K562 (cell line): ENCODE measurements at regions not wholly inside any gene's neighbourhood (a gene's known extent, or its start where the extent isn't known, plus 50 kb on each side); places are given as distances from the start of the nearest gene placed in this dataset.
A peak's percentile ranks its signal among the peaks of the same experiment; 100 is the strongest.

ENCODE experiments used
- CREB1 ChIP-seq, 2 experiments: sonication (generic) in 1 of 2; formaldehyde crosslinking in 1 of 2; IDR thresholded peaks; 2 replicates each; pipeline versions ENCODE4 v1.6.1 to v1.8.0; 2012 to 2022; ENCODE audit warnings: inconsistent platforms in 1 of 2, mild to moderate bottlenecking in 1 of 2, missing genetic modification reagents in 1 of 2, moderate library complexity in 1 of 2
- CTBP1 ChIP-seq: fragments of 450-650 bp; IDR thresholded peaks from 2 replicates; pipeline ENCODE4 v1.6.1; 2016; ENCODE audit warnings: borderline replicate concordance
- EHMT2 ChIP-seq: fragments of 450-650 bp; IDR thresholded peaks from 2 replicates; pipeline ENCODE4 v1.6.1; 2018; ENCODE audit warnings: antibody characterized with exemption
- HDAC2 ChIP-seq: fragments of 450-650 bp; IDR thresholded peaks from 2 replicates; pipeline ENCODE4 v1.6.1; 2016; ENCODE audit warnings: mild to moderate bottlenecking
- KDM1A ChIP-seq, 2 experiments: fragments of 450-650 bp; IDR thresholded peaks; 2 replicates each; pipeline ENCODE4 v1.6.1; 2016; ENCODE audit warnings: mild to moderate bottlenecking in 2 of 2
- PHTF2 ChIP-seq: fragments of 250-450 bp; sonication (Bioruptor Pico); IDR thresholded peaks from 2 replicates; pipeline ENCODE4 v1.5.0; 2021; ENCODE audit warnings: mild to moderate bottlenecking
- POLR2B ChIP-seq: fragments of 450-650 bp; IDR thresholded peaks from 2 replicates; pipeline ENCODE4 v1.6.1; 2018; ENCODE audit warnings: low read depth; ENCODE audit not compliant: partially characterized antibody
- PTBP1 ChIP-seq: fragments of 200-400 bp; formaldehyde crosslinking; IDR thresholded peaks from 2 replicates; pipeline ENCODE4 v1.6.1; 2017; ENCODE audit warnings: low read depth, low read length
- RFX1 ChIP-seq: fragments of 450-650 bp; IDR thresholded peaks from 2 replicates; pipeline ENCODE4 v1.6.1; 2016; ENCODE audit warnings: mild to moderate bottlenecking, moderate library complexity
- RFX7 ChIP-seq: fragments of 250-450 bp; sonication (Bioruptor Pico); IDR thresholded peaks from 2 replicates; pipeline ENCODE4 v1.5.1; 2021; ENCODE audit warnings: mild to moderate bottlenecking
- SMAD1 ChIP-seq: fragments of 150-350 bp; IDR thresholded peaks from 2 replicates; pipeline ENCODE4 v1.6.1; 2014; ENCODE audit warnings: low read length, low read depth; ENCODE audit not compliant: partially characterized antibody
- ZNF77 ChIP-seq: fragments of 250-450 bp; sonication (Bioruptor Pico); IDR thresholded peaks from 2 replicates; pipeline ENCODE4 v1.5.0; 2020
- TF ChIP-seq, protein P1 (sequence below), 2 experiments: IDR thresholded peaks; 2 replicates each; pipeline ENCODE4 v1.6.1; 2012; ENCODE audit warnings: improper control_type of control experiment in 2 of 2, low read depth in 2 of 2, low read length in 2 of 2, borderline replicate concordance in 1 of 2
- TF ChIP-seq, protein P2 (sequence below): sonication (generic); formaldehyde crosslinking; IDR thresholded peaks from 2 replicates; pipeline ENCODE4 v1.8.0; 2023; ENCODE audit warnings: mild to moderate bottlenecking, missing genetic modification reagents
- TF ChIP-seq, protein P3 (sequence below): fragments of 250-450 bp; sonication (Bioruptor Pico); IDR thresholded peaks from 2 replicates; pipeline ENCODE4 v1.4.0; 2020; ENCODE audit warnings: mild to moderate bottlenecking
- TF ChIP-seq, protein P4 (sequence below): sonication (generic); IDR thresholded peaks from 2 replicates; pipeline ENCODE4 v1.6.1; 2016
- TF ChIP-seq, protein P5 (sequence below): fragments of 250-450 bp; sonication (Bioruptor Pico); IDR thresholded peaks from 2 replicates; pipeline ENCODE4 v1.8.0; 2022; ENCODE audit warnings: moderate library complexity, mild to moderate bottlenecking, inconsistent platforms
- TF ChIP-seq, protein P6 (sequence below): fragments of 250-450 bp; sonication (Bioruptor Pico); IDR thresholded peaks from 2 replicates; pipeline ENCODE4 v1.4.0; 2020; ENCODE audit warnings: mild to moderate bottlenecking, moderate library complexity, borderline replicate concordance

DNA sequence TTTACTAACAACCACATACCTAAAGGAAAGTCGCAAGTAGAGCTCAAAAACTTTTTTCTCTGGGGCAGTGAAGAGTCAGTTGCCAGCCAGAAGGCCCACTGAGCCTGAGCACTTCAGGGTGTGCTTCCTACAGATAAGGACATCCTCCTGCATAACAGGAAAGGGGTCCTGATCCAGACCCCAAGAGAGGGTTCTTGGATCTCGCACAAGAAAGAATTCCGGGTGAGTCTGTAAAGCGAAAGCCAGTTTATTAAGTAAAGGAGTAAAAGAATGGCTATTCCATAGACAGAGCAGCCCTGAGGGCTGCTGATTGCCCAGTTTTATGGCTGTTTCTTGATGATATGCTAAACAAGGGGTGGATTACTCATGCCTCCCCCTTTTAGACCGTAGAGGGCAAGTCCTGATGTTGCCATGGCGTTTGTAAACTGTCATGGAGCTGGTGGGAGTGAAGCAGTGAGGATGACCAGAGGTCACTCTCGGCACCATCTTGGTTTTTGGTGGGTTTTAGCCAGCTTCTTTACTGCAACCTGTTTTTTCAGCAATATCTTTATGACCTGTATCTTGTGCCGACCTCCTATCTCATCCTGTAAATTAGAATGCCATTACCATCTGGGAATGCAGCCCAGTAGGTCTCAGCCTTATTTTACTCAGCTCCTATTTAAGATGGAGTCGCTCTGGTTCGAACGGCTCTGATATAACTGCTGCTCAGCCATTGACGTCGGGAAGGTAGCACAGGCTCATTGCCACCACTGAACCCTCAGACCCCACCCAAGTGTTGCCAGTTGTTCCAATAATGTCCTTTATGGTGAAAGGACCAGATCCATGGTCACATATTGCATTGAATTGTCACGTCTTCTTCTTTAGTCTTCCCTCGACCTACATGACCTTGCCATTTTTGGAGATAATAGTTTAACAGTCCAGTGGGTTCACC is 96.6 kb upstream of the ERRFI1 start (continued):
- no peak for TF ChIP-seq KDM1A (IDR thresholded peaks at IDR 0.05)
- TF ChIP-seq CREB1 (IDR thresholded peaks at IDR 0.05): peak; percentile 45; the same call in 1 of the 2 replicates
- TF ChIP-seq CREB1 (CRISPR knock-in tag; IDR thresholded peaks at IDR 0.05): no peak
- no peak for TF ChIP-seq SMAD1
- TF ChIP-seq RFX7 (CRISPR knock-in tag): no peak
- TF ChIP-seq, protein P1, sequence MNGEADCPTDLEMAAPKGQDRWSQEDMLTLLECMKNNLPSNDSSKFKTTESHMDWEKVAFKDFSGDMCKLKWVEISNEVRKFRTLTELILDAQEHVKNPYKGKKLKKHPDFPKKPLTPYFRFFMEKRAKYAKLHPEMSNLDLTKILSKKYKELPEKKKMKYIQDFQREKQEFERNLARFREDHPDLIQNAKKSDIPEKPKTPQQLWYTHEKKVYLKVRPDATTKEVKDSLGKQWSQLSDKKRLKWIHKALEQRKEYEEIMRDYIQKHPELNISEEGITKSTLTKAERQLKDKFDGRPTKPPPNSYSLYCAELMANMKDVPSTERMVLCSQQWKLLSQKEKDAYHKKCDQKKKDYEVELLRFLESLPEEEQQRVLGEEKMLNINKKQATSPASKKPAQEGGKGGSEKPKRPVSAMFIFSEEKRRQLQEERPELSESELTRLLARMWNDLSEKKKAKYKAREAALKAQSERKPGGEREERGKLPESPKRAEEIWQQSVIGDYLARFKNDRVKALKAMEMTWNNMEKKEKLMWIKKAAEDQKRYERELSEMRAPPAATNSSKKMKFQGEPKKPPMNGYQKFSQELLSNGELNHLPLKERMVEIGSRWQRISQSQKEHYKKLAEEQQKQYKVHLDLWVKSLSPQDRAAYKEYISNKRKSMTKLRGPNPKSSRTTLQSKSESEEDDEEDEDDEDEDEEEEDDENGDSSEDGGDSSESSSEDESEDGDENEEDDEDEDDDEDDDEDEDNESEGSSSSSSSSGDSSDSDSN (IDR thresholded peaks at IDR 0.05; ENCODE audit: borderline replicate concordance in 1 of 2, low read depth in 2 of 2, low read length in 2 of 2): no peak
- TF ChIP-seq PTBP1: no peak
- TF ChIP-seq, protein P2, sequence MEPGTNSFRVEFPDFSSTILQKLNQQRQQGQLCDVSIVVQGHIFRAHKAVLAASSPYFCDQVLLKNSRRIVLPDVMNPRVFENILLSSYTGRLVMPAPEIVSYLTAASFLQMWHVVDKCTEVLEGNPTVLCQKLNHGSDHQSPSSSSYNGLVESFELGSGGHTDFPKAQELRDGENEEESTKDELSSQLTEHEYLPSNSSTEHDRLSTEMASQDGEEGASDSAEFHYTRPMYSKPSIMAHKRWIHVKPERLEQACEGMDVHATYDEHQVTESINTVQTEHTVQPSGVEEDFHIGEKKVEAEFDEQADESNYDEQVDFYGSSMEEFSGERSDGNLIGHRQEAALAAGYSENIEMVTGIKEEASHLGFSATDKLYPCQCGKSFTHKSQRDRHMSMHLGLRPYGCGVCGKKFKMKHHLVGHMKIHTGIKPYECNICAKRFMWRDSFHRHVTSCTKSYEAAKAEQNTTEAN (CRISPR knock-in tag): no peak
- TF ChIP-seq, protein P3, sequence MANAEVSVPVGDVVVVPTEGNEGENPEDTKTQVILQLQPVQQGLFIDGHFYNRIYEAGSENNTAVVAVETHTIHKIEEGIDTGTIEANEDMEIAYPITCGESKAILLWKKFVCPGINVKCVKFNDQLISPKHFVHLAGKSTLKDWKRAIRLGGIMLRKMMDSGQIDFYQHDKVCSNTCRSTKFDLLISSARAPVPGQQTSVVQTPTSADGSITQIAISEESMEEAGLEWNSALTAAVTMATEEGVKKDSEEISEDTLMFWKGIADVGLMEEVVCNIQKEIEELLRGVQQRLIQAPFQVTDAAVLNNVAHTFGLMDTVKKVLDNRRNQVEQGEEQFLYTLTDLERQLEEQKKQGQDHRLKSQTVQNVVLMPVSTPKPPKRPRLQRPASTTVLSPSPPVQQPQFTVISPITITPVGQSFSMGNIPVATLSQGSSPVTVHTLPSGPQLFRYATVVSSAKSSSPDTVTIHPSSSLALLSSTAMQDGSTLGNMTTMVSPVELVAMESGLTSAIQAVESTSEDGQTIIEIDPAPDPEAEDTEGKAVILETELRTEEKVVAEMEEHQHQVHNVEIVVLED (CRISPR knock-in tag): no peak
- TF ChIP-seq, protein P4, sequence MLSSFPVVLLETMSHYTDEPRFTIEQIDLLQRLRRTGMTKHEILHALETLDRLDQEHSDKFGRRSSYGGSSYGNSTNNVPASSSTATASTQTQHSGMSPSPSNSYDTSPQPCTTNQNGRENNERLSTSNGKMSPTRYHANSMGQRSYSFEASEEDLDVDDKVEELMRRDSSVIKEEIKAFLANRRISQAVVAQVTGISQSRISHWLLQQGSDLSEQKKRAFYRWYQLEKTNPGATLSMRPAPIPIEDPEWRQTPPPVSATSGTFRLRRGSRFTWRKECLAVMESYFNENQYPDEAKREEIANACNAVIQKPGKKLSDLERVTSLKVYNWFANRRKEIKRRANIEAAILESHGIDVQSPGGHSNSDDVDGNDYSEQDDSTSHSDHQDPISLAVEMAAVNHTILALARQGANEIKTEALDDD: no peak
- no peak; the same call in 1 of the 2 replicates for TF ChIP-seq HDAC2
- peak; percentile 95 for TF ChIP-seq RFX1
- TF ChIP-seq POLR2B: no peak
- no peak; the same call in 1 of the 2 replicates for TF ChIP-seq ZNF77 (CRISPR knock-in tag)
- TF ChIP-seq, protein P5, sequence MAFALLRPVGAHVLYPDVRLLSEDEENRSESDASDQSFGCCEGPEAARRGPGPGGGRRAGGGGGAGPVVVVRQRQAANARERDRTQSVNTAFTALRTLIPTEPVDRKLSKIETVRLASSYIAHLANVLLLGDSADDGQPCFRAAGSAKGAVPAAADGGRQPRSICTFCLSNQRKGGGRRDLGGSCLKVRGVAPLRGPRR (CRISPR knock-in tag): no peak
- peak; percentile 88 for TF ChIP-seq EHMT2
- TF ChIP-seq PHTF2 (CRISPR knock-in tag): no peak
- TF ChIP-seq, protein P6, sequence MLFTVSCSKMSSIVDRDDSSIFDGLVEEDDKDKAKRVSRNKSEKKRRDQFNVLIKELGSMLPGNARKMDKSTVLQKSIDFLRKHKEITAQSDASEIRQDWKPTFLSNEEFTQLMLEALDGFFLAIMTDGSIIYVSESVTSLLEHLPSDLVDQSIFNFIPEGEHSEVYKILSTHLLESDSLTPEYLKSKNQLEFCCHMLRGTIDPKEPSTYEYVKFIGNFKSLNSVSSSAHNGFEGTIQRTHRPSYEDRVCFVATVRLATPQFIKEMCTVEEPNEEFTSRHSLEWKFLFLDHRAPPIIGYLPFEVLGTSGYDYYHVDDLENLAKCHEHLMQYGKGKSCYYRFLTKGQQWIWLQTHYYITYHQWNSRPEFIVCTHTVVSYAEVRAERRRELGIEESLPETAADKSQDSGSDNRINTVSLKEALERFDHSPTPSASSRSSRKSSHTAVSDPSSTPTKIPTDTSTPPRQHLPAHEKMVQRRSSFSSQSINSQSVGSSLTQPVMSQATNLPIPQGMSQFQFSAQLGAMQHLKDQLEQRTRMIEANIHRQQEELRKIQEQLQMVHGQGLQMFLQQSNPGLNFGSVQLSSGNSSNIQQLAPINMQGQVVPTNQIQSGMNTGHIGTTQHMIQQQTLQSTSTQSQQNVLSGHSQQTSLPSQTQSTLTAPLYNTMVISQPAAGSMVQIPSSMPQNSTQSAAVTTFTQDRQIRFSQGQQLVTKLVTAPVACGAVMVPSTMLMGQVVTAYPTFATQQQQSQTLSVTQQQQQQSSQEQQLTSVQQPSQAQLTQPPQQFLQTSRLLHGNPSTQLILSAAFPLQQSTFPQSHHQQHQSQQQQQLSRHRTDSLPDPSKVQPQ (CRISPR knock-in tag): no peak
- no peak for TF ChIP-seq CTBP1
